Parathyroid adenoma (tissue), 2 donors: ENCODE measurements at regions not wholly inside any gene's neighbourhood (a gene's known extent, or its start where the extent isn't known, plus 50 kb on each side); places are given as distances from the start of the nearest gene placed in this dataset.

Source experiments
- H2AFZ ChIP-seq: fragments of 300-600 bp; sonication (generic); one replicate; pipeline ENCODE4 v1.7.0; 2017; ENCODE audit warnings: antibody characterized with exemption, mild to moderate bottlenecking
- H3K27ac ChIP-seq: fragments of 300-600 bp; sonication (generic); one replicate; pipeline ENCODE4 v1.7.0; 2017
- H3K27me3 ChIP-seq: fragments of 300-600 bp; sonication (generic); one replicate; pipeline ENCODE4 v1.7.0; 2017; ENCODE audit warnings: low read length; ENCODE audit not compliant: control insufficient read depth, insufficient read depth
- H3K36me3 ChIP-seq: fragments of 300-600 bp; sonication (generic); one replicate; pipeline ENCODE4 v1.7.0; 2017; ENCODE audit warnings: low read length; ENCODE audit not compliant: control insufficient read depth, insufficient read depth
- H3K4me1 ChIP-seq: fragments of 300-600 bp; sonication (generic); one replicate; pipeline ENCODE4 v1.7.0; 2017; ENCODE audit warnings: control low read depth
- H3K4me2 ChIP-seq: fragments of 300-600 bp; sonication (generic); one replicate; pipeline ENCODE4 v1.7.0; 2017; ENCODE audit warnings: low read length
- H3K4me3 ChIP-seq: fragments of 300-600 bp; sonication (generic); one replicate; pipeline ENCODE4 v1.7.0; 2017; ENCODE audit warnings: low read depth, low read length
- H3K79me2 ChIP-seq: fragments of 300-600 bp; sonication (generic); one replicate; pipeline ENCODE4 v1.7.0; 2017; ENCODE audit warnings: control low read depth
- H3K9ac ChIP-seq: fragments of 300-600 bp; sonication (generic); one replicate; pipeline ENCODE4 v1.7.0; 2017; ENCODE audit warnings: mild to moderate bottlenecking
- H3K9me3 ChIP-seq: fragments of 300-600 bp; sonication (generic); one replicate; pipeline ENCODE4 v1.7.0; 2017; ENCODE audit warnings: low read length; ENCODE audit not compliant: control insufficient read depth
- CTCF ChIP-seq: fragments of 300-600 bp; sonication (generic); IDR thresholded peaks from one replicate; pipeline ENCODE4 v1.7.0; 2017; ENCODE audit warnings: antibody characterized with exemption, mild to moderate bottlenecking
- donor health status: primary hyperparathyroidism.

GRCh38 chr15:24862726-24863521, 91.9 kb upstream of the SNRPN start:
- Histone ChIP-seq H3K4me1 (no peaks in the 10 kb centered on the region), H2AFZ (no peak overlapping the region), H3K9me3 (no peaks in the 10 kb centered on the region), H3K36me3 (no peaks in the 10 kb centered on the region), H3K4me2 (no peak overlapping the region), H3K9ac (no peak overlapping the region), H3K27me3 (no peaks in the 10 kb centered on the region), H3K27ac (no peak overlapping the region), H3K4me3 (no peak overlapping the region), H3K79me2 (no peaks in the 10 kb centered on the region)
- TF ChIP-seq CTCF, result no peak

GRCh38 chr15:24865303-24865702, 89.5 kb upstream of the SNRPN start:
- H2AFZ ChIP-seq, result no peak overlapping the region
- H3K9me3 ChIP-seq, result no peaks in the 10 kb centered on the region
- no peaks in the 10 kb centered on the region for H3K27me3 ChIP-seq
- H3K36me3 ChIP-seq, result no peaks in the 10 kb centered on the region
- H3K79me2 ChIP-seq, result no peaks in the 10 kb centered on the region
- no peak overlapping the region for H3K27ac ChIP-seq
- H3K4me2 ChIP-seq, result no peak overlapping the region
- no peak overlapping the region for H3K9ac ChIP-seq
- H3K4me1 ChIP-seq, result no peaks in the 10 kb centered on the region
- no peak for TF ChIP-seq CTCF
- H3K4me3 ChIP-seq, result no peak overlapping the region

GRCh38 chr15:24877174-24877573, 77.6 kb upstream of the SNRPN start:
- no peak overlapping the region for H3K4me2 ChIP-seq
- no peak for TF ChIP-seq CTCF
- H3K27me3 ChIP-seq, result no peaks in the 10 kb centered on the region
- no peak overlapping the region for H3K4me3 ChIP-seq
- H3K27ac ChIP-seq, result no peak overlapping the region
- no peak overlapping the region for H3K9ac ChIP-seq
- no peak overlapping the region for H2AFZ ChIP-seq
- H3K79me2 ChIP-seq, result no peaks in the 10 kb centered on the region
- no peaks in the 10 kb centered on the region for H3K4me1 ChIP-seq
- H3K9me3 ChIP-seq, result no peaks in the 10 kb centered on the region
- no peaks in the 10 kb centered on the region for H3K36me3 ChIP-seq

GRCh38 chr15:24878153-24878552, 76.6 kb upstream of the SNRPN start:
- H3K27me3 ChIP-seq, result no peaks in the 10 kb centered on the region
- no peaks in the 10 kb centered on the region for H3K36me3 ChIP-seq
- H2AFZ ChIP-seq, result no peak overlapping the region
- H3K4me1 ChIP-seq, result no peaks in the 10 kb centered on the region
- H3K4me2 ChIP-seq, result no peak overlapping the region
- H3K9me3 ChIP-seq, result no peaks in the 10 kb centered on the region
- no peak overlapping the region for H3K4me3 ChIP-seq
- H3K9ac ChIP-seq, result no peak overlapping the region
- H3K27ac ChIP-seq, result no peak overlapping the region
- no peak for TF ChIP-seq CTCF
- H3K79me2 ChIP-seq, result no peaks in the 10 kb centered on the region

- no peaks in the 10 kb centered on the region for H3K36me3 ChIP-seq
- no peaks in the 10 kb centered on the region for H3K27me3 ChIP-seq
- H3K4me2 ChIP-seq, result no peak overlapping the region
- H3K4me3 ChIP-seq, result no peak overlapping the region
- no peak overlapping the region for H2AFZ ChIP-seq
- H3K79me2 ChIP-seq, result no peaks in the 10 kb centered on the region
- no peak for TF ChIP-seq CTCF
- no peak overlapping the region for H3K27ac ChIP-seq
- H3K9me3 ChIP-seq, result no peaks in the 10 kb centered on the region
- H3K9ac ChIP-seq, result no peak overlapping the region
- no peaks in the 10 kb centered on the region for H3K4me1 ChIP-seq
Observed at GRCh38 chr15:24879492-24879891, 75.3 kb upstream of the SNRPN start.
